SK-N-SH (cell line): ENCODE measurements at regions not wholly inside any gene's neighbourhood (a gene's known extent, or its start where the extent isn't known, plus 50 kb on each side); places are given as distances from the start of the nearest gene placed in this dataset.
"Not testable (repeated sequence)": the region's sequence is repeated elsewhere in the genome, so short reads cannot be mapped to it uniquely, and the experiment has no call there.

Source experiments
- CTCF ChIA-PET: fragments of 300-600, 350-600 bp; formaldehyde crosslinking; extraction: SDS; loops from one replicate; lab custom pipeline; 2021; lab: Yijun Ruan, JAX
- POLR2A ChIA-PET: fragments of 350-600 bp; sonication (Branson Sonifier 250); formaldehyde crosslinking; extraction: SDS; loops from one replicate; lab custom pipeline; 2020; ENCODE audit warnings: antibody characterized with exemption, inconsistent platforms; lab: Yijun Ruan, JAX
- DNase-seq: peaks from one replicate; pipeline ENCODE4 v3.0.0; 2012
- H2AFZ ChIP-seq: fragments of 200-600 bp; sonication (generic); 2 replicates; pipeline ENCODE4 v1.8.1; 2016; ENCODE audit warnings: antibody characterized with exemption, mild to moderate bottlenecking, low read depth
- H3F3A ChIP-seq: fragments of 200-600 bp; sonication (generic); replicated peaks from 2 replicates; pipeline ENCODE3; 2016; ENCODE audit warnings: antibody characterized with exemption, mild to moderate bottlenecking; ENCODE audit not compliant: insufficient read depth
- H3K27ac ChIP-seq, 2 experiments: fragments of 200-500 bp in 1 of 2; fragments of 200-600 bp in 1 of 2; sonication (Bioruptor generic) in 1 of 2; sonication (generic), shearing (Covaris generic) in 1 of 2; 2 replicates each; pipeline versions ENCODE4 v1.5.1 to v1.6.1; 2014 to 2016; ENCODE audit warnings: low read depth in 2 of 2, inconsistent platforms in 1 of 2, low read length in 1 of 2, mild to moderate bottlenecking in 1 of 2, mixed read lengths in 1 of 2
- H3K27me3 ChIP-seq: fragments of 200-600 bp; sonication (generic), shearing (Covaris generic); 2 replicates; pipeline ENCODE4 v1.6.1; 2016; ENCODE audit warnings: mixed run types; ENCODE audit not compliant: insufficient read depth
- H3K36me3 ChIP-seq, 2 experiments: fragments of 200-500 bp in 1 of 2; fragments of 200-600 bp in 1 of 2; sonication (Bioruptor generic) in 1 of 2; sonication (generic) in 1 of 2; replicated peaks in 1 of 2; 2 replicates each; pipeline versions ENCODE3 to v1.5.1; 2014 to 2016; ENCODE audit warnings: low read length in 1 of 2, mild to moderate bottlenecking in 1 of 2; ENCODE audit not compliant: insufficient read depth in 2 of 2, control insufficient read depth in 1 of 2
- H3K4me1 ChIP-seq, 2 experiments: fragments of 200-500 bp in 1 of 2; fragments of 200-600 bp in 1 of 2; sonication (Bioruptor generic) in 1 of 2; sonication (generic), shearing (Covaris generic) in 1 of 2; 2 replicates each; pipeline versions ENCODE4 v1.5.1 to v1.6.1; 2014 to 2016; ENCODE audit warnings: low read depth in 1 of 2, low read length in 1 of 2, mixed run types in 1 of 2; ENCODE audit not compliant: insufficient read depth in 2 of 2, control insufficient read depth in 1 of 2
- H3K4me2 ChIP-seq: fragments of 200-600 bp; sonication (generic), shearing (Covaris generic); 2 replicates; pipeline ENCODE4 v1.6.1; 2017; ENCODE audit warnings: mixed run types
- H3K4me3 ChIP-seq, 2 experiments: fragments of 200-500 bp in 1 of 2; fragments of 200-600 bp in 1 of 2; sonication (Bioruptor generic) in 1 of 2; sonication (generic), shearing (Covaris generic) in 1 of 2; 2 replicates each; pipeline versions ENCODE4 v1.5.1 to v1.8.1; 2014 to 2016; ENCODE audit warnings: low read depth in 2 of 2, inconsistent platforms in 1 of 2, low read length in 1 of 2, mild to moderate bottlenecking in 1 of 2, mixed read lengths in 1 of 2, moderate library complexity in 1 of 2
- H3K79me2 ChIP-seq: fragments of 200-600 bp; sonication (generic); 2 replicates; pipeline ENCODE4 v1.8.1; 2017; ENCODE audit warnings: mild to moderate bottlenecking; ENCODE audit not compliant: insufficient read depth
- H3K9ac ChIP-seq: fragments of 200-600 bp; sonication (generic); 2 replicates; pipeline ENCODE4 v1.6.1; 2017; ENCODE audit warnings: mixed run types
- H3K9me2 ChIP-seq: fragments of 200-600 bp; sonication (generic); 2 replicates; pipeline ENCODE4 v1.6.1; 2017; ENCODE audit warnings: mixed run types
- H3K9me3 ChIP-seq: fragments of 200-600 bp; sonication (generic); 2 replicates; pipeline ENCODE4 v1.6.1; 2017; ENCODE audit warnings: mixed run types, mild to moderate bottlenecking, moderate library complexity
- H4K20me1 ChIP-seq: fragments of 200-600 bp; sonication (generic); 2 replicates; pipeline ENCODE4 v1.6.1; 2017; ENCODE audit warnings: mild to moderate bottlenecking, mixed run types; ENCODE audit not compliant: insufficient read depth
- ELF1 ChIP-seq: IDR thresholded peaks from 2 replicates; pipeline ENCODE4 v1.4.0; 2012
- EP300 ChIP-seq, 2 experiments: IDR thresholded peaks; 2 replicates each; pipeline versions ENCODE4 v1.4.0 to v1.6.1; 2012; ENCODE audit warnings: borderline replicate concordance in 1 of 2, low read depth in 1 of 2, low read length in 1 of 2
- GATA2 ChIP-seq: sonication (generic); formaldehyde crosslinking; IDR thresholded peaks from 2 replicates; pipeline ENCODE4 v1.5.0; 2020; ENCODE audit warnings: mild to moderate bottlenecking, missing genetic modification reagents
- JUND ChIP-seq: IDR thresholded peaks from 2 replicates; pipeline ENCODE4 v1.4.0; 2012
- MXI1 ChIP-seq: IDR thresholded peaks from 2 replicates; pipeline ENCODE4 v1.6.1; 2012; ENCODE audit warnings: mild to moderate bottlenecking, low read depth, low read length, improper control_type of control experiment
- RAD21 ChIP-seq: IDR thresholded peaks from 2 replicates; pipeline ENCODE4 v1.6.1; 2012; ENCODE audit warnings: mild to moderate bottlenecking, low read length
- YY1 ChIP-seq: IDR thresholded peaks from 2 replicates; pipeline ENCODE4 v1.4.0; 2012; ENCODE audit warnings: low read depth, mild to moderate bottlenecking
- WGBS: methylation state at CpG from one replicate; pipeline ENCODE4 v1.1.6; 2017; ENCODE audit warnings: low lambda C conversion rate; 5-methylcytosine and 5-hydroxymethylcytosine counted together
- TF ChIP-seq, protein P1 (sequence below): fragments of 150-350 bp; IDR thresholded peaks from 2 replicates; pipeline ENCODE4 v1.6.1; 2016; ENCODE audit warnings: mild to moderate bottlenecking, low read depth, low read length
- TF ChIP-seq, protein P2 (sequence below): IDR thresholded peaks from 2 replicates; pipeline ENCODE4; 2012
- TF ChIP-seq, protein P3 (sequence below): fragments of 150-350 bp; IDR thresholded peaks from 2 replicates; pipeline ENCODE4 v1.6.1; 2017; ENCODE audit warnings: antibody characterized with exemption, low read length, low read depth, borderline replicate concordance
- TF ChIP-seq, protein P4 (sequence below): IDR thresholded peaks from 2 replicates; pipeline ENCODE4 v1.4.0; 2012; ENCODE audit warnings: low read depth, borderline replicate concordance

DNA sequence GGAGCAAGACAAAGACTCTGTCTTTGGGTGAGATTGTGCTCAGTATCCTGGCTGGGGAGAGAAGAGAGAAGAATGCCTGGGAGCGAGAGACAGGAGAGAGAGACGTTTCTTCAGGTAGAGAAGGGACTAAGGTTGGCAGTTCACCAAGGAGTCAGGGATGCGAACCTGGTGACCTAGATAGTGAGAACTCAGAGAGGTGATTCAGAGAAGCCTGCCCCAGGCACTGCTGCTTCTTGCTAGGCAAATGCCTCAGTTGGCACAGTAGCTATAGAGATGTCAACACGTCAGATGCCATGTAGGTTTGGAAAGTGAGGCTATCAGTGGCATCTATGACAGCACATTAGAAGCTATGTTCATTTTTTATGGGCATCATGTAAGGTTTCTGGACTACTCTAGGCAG is 231.6 kb upstream of the VLDLR start:
- Histone ChIP-seq H3F3A (no peaks in the 10 kb centered on the region), H2AFZ (no peak overlapping the region), H3K27me3 (no peaks in the 10 kb centered on the region), H3K4me3 (no peak overlapping the region), H4K20me1 (no peaks in the 10 kb centered on the region), H3K9ac (no peak overlapping the region), H3K36me3 (no peaks in the 10 kb centered on the region), H3K9me3 (no peaks in the 10 kb centered on the region), H3K27ac (peak overlapping the region in 1 of 2 experiments; percentile 36; a peak in 2 of 4 replicates), H3K79me2 (no peaks in the 10 kb centered on the region), H3K4me1 (peaks cover 0 to 12% of the 10 kb centered on the region in 2 experiments; a peak in 2 of 4 replicates), H3K4me2 (no peak overlapping the region), H3K9me2 (no peaks in the 10 kb centered on the region)
- CTCF ChIA-PET = interaction anchor here (0.7 kb wide), 1 partner anchor 229 kb away, joined by 3 read pairs; no protein-coding TSS in a partner anchor
- DNase-seq = no peak
- 43% methylated on average over 4 of the region's 4 CpGs for WGBS
- no peak for TF ChIP-seq YY1
- TF ChIP-seq, protein P1, sequence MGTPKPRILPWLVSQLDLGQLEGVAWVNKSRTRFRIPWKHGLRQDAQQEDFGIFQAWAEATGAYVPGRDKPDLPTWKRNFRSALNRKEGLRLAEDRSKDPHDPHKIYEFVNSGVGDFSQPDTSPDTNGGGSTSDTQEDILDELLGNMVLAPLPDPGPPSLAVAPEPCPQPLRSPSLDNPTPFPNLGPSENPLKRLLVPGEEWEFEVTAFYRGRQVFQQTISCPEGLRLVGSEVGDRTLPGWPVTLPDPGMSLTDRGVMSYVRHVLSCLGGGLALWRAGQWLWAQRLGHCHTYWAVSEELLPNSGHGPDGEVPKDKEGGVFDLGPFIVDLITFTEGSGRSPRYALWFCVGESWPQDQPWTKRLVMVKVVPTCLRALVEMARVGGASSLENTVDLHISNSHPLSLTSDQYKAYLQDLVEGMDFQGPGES = no peak
- no peak for TF ChIP-seq MXI1
- TF ChIP-seq JUND = no peak
- TF ChIP-seq, protein P2, sequence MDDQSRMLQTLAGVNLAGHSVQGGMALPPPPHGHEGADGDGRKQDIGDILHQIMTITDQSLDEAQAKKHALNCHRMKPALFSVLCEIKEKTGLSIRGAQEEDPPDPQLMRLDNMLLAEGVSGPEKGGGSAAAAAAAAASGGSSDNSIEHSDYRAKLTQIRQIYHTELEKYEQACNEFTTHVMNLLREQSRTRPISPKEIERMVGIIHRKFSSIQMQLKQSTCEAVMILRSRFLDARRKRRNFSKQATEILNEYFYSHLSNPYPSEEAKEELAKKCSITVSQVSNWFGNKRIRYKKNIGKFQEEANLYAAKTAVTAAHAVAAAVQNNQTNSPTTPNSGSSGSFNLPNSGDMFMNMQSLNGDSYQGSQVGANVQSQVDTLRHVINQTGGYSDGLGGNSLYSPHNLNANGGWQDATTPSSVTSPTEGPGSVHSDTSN = no peak
- TF ChIP-seq, protein P3, sequence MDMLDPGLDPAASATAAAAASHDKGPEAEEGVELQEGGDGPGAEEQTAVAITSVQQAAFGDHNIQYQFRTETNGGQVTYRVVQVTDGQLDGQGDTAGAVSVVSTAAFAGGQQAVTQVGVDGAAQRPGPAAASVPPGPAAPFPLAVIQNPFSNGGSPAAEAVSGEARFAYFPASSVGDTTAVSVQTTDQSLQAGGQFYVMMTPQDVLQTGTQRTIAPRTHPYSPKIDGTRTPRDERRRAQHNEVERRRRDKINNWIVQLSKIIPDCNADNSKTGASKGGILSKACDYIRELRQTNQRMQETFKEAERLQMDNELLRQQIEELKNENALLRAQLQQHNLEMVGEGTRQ = no peak
- no peak for TF ChIP-seq ELF1
- TF ChIP-seq, protein P4, sequence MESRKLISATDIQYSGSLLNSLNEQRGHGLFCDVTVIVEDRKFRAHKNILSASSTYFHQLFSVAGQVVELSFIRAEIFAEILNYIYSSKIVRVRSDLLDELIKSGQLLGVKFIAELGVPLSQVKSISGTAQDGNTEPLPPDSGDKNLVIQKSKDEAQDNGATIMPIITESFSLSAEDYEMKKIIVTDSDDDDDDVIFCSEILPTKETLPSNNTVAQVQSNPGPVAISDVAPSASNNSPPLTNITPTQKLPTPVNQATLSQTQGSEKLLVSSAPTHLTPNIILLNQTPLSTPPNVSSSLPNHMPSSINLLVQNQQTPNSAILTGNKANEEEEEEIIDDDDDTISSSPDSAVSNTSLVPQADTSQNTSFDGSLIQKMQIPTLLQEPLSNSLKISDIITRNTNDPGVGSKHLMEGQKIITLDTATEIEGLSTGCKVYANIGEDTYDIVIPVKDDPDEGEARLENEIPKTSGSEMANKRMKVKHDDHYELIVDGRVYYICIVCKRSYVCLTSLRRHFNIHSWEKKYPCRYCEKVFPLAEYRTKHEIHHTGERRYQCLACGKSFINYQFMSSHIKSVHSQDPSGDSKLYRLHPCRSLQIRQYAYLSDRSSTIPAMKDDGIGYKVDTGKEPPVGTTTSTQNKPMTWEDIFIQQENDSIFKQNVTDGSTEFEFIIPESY = no peak
- POLR2A ChIA-PET = no interaction called here

DNA sequence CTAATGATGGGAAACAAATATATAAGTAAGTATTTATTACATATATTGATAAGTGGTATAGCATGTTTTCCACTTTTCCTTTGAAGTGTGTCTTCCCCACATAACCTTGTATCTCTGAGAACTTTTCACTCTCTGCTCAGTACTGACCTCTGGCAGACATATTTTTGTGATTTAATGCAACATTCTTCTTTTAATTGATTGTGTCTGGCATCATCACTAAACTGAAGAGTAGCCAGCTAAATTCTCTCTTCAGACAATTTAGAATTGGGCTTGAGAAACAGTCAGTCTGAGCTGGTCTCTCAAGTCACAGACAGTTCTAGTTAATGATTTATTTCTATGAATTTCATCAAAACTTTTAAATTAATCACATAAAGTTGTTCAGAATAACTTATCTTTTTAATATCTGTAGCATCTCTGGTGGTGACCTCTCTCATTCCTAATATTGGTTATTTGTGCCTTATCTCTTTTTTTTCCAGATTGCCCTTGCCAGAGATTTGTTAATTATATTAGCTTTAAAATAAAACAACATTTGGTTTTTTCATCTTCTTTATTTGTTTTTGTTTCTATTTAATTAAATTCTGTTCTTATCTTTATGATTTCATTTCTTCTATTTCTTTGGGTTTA is 230.0 kb upstream of the VLDLR start:
- TF ChIP-seq RAD21 (peak; percentile 38), GATA2 (CRISPR knock-in tag) (peak; percentile 83), EP300 (IDR thresholded peaks at IDR 0.05; ENCODE audit: borderline replicate concordance in 1 of 2, low read depth in 1 of 2, low read length in 1 of 2) (peak in 1 of 2 experiments; percentile 87; a peak in 2 of 4 replicates)
- POLR2A ChIA-PET, H4K20me1 ChIP-seq, H3K36me3 ChIP-seq, H3K27me3 ChIP-seq, DNase-seq, H3K79me2 ChIP-seq, H3K4me1 ChIP-seq, H3K9me2 ChIP-seq, H2AFZ ChIP-seq, H3K9me3 ChIP-seq, H3K4me3 ChIP-seq, H3K9ac ChIP-seq, H3K4me2 ChIP-seq, H3F3A ChIP-seq: not testable (repeated sequence)
- peak overlapping the region in 1 of 2 experiments; percentile 84; a peak in 1 of 4 replicates for H3K27ac ChIP-seq
- CTCF ChIA-PET = interaction anchor here (0.8 to 1.5 kb wide), 4 partner anchors 82 to 261 kb away, joined by 3 read pairs; no protein-coding TSS in a partner anchor
